ENCODE measurements at regions not wholly inside any gene's neighbourhood (a gene's known extent, or its start where the extent isn't known, plus 50 kb on each side); places are given as distances from the start of the nearest gene placed in this dataset.

DNA sequence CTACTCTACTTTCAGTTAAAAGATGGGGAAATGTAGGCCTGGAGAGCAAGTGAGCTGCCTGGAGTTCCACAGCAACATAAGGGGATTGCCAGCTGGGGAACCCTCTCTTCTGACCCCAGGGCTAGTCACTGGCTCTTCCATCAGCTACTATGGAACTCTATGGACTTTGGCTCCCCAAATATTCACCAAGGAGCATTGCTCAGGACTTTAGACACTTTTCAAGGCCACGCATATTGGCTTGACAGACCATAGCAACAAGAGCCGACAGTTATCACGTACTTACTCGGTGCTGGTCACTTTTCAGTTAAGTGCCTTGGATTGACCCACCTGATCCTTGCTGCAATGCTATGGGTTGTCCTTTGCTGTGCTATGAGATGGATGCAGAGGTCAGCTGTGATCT lies 360.7 kb upstream of the CHD6 start:
- TF ChIP-seq, protein P1, sequence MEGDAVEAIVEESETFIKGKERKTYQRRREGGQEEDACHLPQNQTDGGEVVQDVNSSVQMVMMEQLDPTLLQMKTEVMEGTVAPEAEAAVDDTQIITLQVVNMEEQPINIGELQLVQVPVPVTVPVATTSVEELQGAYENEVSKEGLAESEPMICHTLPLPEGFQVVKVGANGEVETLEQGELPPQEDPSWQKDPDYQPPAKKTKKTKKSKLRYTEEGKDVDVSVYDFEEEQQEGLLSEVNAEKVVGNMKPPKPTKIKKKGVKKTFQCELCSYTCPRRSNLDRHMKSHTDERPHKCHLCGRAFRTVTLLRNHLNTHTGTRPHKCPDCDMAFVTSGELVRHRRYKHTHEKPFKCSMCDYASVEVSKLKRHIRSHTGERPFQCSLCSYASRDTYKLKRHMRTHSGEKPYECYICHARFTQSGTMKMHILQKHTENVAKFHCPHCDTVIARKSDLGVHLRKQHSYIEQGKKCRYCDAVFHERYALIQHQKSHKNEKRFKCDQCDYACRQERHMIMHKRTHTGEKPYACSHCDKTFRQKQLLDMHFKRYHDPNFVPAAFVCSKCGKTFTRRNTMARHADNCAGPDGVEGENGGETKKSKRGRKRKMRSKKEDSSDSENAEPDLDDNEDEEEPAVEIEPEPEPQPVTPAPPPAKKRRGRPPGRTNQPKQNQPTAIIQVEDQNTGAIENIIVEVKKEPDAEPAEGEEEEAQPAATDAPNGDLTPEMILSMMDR (IDR thresholded peaks at IDR 0.05), result no peak

- TF ChIP-seq, protein P1 (IDR thresholded peaks at IDR 0.05), result no peak
Measured at GRCh38 chr20:41978246-41978790, 360.1 kb upstream of the CHD6 start.

GRCh38 chr20:41969656-41970055 lies 351.5 kb upstream of the CHD6 start:
- TF ChIP-seq, protein P1 (IDR thresholded peaks at IDR 0.05), result no peak

DNA sequence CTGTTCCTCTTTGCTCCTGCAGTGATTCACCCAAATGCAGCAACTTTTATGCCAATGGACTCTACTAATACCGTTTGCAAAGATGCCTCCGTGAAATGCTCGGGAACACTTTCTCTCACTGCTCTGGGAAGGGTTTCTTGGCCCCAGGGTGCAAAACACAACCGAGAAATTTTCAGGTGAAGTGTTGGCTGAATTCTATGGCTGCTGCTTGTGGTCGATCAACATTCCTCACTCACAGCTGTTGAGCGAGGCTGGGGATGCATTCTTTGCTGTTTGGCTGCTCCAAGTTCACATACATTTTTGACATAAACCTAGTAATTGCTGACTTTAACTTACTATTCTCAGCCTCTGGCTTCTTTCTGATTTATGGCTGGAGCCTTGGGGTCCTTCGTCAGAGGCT lies 342.0 kb upstream of the CHD6 start:
- TF ChIP-seq, protein P1 (IDR thresholded peaks at IDR 0.05), result no peak

GRCh38 chr20:41958391-41958790 lies 340.2 kb upstream of the CHD6 start:
- TF ChIP-seq, protein P1 (IDR thresholded peaks at IDR 0.05), result no peak

- TF ChIP-seq, protein P1 (IDR thresholded peaks at IDR 0.05), result peak; percentile 79
Measured at GRCh38 chr20:41956338-41957074, 338.3 kb upstream of the CHD6 start.

DNA sequence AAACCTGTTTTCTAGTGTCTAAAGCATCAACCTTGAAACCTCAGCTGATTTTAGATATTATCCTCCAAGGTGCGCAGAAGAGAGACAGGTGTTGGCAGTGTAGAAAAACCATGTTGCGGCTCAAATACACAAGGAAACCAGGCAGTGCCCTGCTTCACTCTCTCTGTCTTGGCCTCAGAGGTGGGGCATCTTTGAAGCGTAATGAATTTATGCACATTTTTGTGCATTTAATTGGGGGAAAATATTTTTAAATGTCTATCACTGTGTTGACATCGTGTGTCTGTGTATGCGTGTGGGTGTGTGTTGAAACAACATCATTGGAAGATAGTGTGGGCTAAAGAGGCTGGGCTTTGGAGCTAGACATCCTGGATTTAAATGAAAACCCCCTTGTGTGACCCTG lies 334.0 kb upstream of the CHD6 start:
- TF ChIP-seq, protein P1 (IDR thresholded peaks at IDR 0.05), result no peak

All from LNCAP (cell line).